ENCODE measurements at regions not wholly inside any gene's neighbourhood (a gene's known extent, or its start where the extent isn't known, plus 50 kb on each side); places are given as distances from the start of the nearest gene placed in this dataset.

- no peak for TF ChIP-seq FOXP2 (optimal IDR thresholded peaks at IDR 0.05; ENCODE audit: borderline replicate concordance, extremely low read depth, extremely low read length, insufficient read depth)
These were observed 92.8 kb downstream of the FASLG start for GRCh38 chr1:172751683-172752082.

GRCh38 chr1:172753964-172754363 lies 95.1 kb downstream of the FASLG start:
- no peak for TF ChIP-seq TAF1 (IDR thresholded peaks at IDR 0.05; ENCODE audit: borderline replicate concordance, insufficient read depth, low read length)
- no peak for TF ChIP-seq SIN3A (IDR thresholded peaks at IDR 0.05; ENCODE audit: borderline replicate concordance, insufficient read depth, low read length)
- TF ChIP-seq POLR2AphosphoS5 (IDR thresholded peaks at IDR 0.05; ENCODE audit: low read depth, low read length), result no peak

- TF ChIP-seq REST (IDR thresholded peaks at IDR 0.05; ENCODE audit: insufficient read depth in 1 of 2, low read depth in 2 of 2, low read length in 2 of 2) (no peak), FOXP2 (optimal IDR thresholded peaks at IDR 0.05; ENCODE audit: borderline replicate concordance, extremely low read depth, extremely low read length, insufficient read depth) (no peak), TAF1 (IDR thresholded peaks at IDR 0.05; ENCODE audit: borderline replicate concordance, insufficient read depth, low read length) (no peak), SIN3A (IDR thresholded peaks at IDR 0.05; ENCODE audit: borderline replicate concordance, insufficient read depth, low read length) (no peak), POLR2AphosphoS5 (IDR thresholded peaks at IDR 0.05; ENCODE audit: low read depth, low read length) (no peak)
These were observed 95.7 kb downstream of the FASLG start for GRCh38 chr1:172754609-172755008.

DNA sequence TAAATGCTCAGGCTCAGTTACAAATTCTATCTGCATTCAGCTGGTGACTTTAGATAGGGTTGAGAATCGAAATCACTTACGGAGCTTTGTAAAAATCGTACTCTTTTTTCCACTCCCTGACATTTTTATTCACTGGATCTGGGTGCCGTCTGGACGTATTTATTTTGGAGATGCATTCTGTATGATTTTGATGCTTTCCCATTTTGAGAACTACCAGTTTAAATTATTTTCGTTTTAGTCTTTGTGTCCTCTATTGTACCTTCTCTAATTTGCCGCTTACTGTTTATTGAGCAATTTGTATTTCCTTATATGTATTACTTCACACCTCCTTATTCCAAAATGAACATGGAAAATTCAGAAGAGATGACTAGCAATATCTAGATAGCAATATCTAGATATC lies 96.2 kb downstream of the FASLG start:
- TF ChIP-seq FOXP2 (optimal IDR thresholded peaks at IDR 0.05; ENCODE audit: borderline replicate concordance, extremely low read depth, extremely low read length, insufficient read depth), result no peak

DNA sequence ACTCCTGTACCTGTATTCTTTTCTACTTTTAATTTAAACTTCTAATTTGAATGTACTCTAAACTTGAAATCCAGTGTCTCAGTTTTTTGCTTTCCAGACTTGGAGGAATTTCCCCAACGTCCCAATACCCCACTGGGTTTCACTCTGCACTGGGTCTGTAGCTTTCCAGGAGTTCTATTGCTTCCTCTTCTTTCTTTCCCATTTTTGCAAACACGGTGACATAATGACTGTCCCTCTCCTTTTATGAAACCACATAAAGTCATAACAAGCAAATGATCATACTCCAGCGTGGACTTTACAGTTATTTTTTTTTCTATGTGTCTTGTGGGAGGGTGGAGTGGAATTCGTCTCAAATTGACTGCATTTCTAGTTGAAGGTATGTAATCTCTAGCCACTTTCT lies 97.1 kb downstream of the FASLG start:
- TF ChIP-seq TAF1 (IDR thresholded peaks at IDR 0.05; ENCODE audit: borderline replicate concordance, insufficient read depth, low read length), result no peak
- TF ChIP-seq POLR2AphosphoS5 (IDR thresholded peaks at IDR 0.05; ENCODE audit: low read depth, low read length), result no peak
- no peak for TF ChIP-seq SIN3A (IDR thresholded peaks at IDR 0.05; ENCODE audit: borderline replicate concordance, insufficient read depth, low read length)
- no peak for TF ChIP-seq REST (IDR thresholded peaks at IDR 0.05; ENCODE audit: insufficient read depth in 1 of 2, low read depth in 2 of 2, low read length in 2 of 2)
- TF ChIP-seq FOXP2 (optimal IDR thresholded peaks at IDR 0.05; ENCODE audit: borderline replicate concordance, extremely low read depth, extremely low read length, insufficient read depth), result no peak

DNA sequence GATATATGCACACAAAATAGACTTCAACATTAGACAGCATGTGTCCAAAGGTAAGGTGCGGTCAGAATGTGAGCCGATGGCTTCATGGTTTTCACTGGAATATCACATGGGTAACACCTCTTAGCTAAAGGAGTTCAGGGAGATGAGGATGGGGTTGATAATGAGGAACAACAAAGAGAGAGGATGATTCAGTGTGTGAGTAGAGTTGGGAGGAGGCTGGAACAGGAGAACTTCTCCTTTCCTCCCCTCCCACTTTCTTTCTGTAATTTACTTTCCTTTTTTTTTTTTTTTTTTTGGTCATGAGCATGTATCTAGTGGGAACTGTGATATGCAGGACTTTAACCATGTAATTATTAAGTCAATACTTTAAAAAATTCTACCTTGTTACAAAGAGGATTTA lies 99.4 kb downstream of the FASLG start:
- TF ChIP-seq FOXP2 (optimal IDR thresholded peaks at IDR 0.05; ENCODE audit: borderline replicate concordance, extremely low read depth, extremely low read length, insufficient read depth) (no peak), TAF1 (IDR thresholded peaks at IDR 0.05; ENCODE audit: borderline replicate concordance, insufficient read depth, low read length) (no peak), REST (IDR thresholded peaks at IDR 0.05; ENCODE audit: insufficient read depth in 1 of 2, low read depth in 2 of 2, low read length in 2 of 2) (no peak), SIN3A (IDR thresholded peaks at IDR 0.05; ENCODE audit: borderline replicate concordance, insufficient read depth, low read length) (no peak), POLR2AphosphoS5 (IDR thresholded peaks at IDR 0.05; ENCODE audit: low read depth, low read length) (no peak)

DNA sequence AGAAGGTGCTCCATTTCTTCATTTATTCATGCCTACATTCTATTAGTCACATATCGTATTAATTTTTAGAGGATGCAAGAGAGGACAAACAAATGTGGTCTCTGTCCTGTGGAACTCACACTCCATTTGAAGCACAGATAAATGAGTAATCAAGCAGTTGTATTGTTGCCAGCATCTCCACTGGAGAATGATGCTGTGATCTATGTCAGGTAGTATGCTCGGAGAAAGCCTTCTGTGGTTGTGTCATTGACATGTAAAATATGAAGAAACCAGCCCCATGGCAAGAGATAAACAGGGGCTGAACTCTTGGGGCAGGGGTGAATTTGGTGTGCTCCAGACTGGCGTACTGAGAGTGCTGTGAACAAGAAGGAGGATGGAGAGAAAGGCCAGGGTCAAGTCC lies 101.2 kb downstream of the FASLG start:
- no peak for TF ChIP-seq POLR2AphosphoS5 (IDR thresholded peaks at IDR 0.05; ENCODE audit: low read depth, low read length)
- no peak for TF ChIP-seq TAF1 (IDR thresholded peaks at IDR 0.05; ENCODE audit: borderline replicate concordance, insufficient read depth, low read length)
- TF ChIP-seq SIN3A (IDR thresholded peaks at IDR 0.05; ENCODE audit: borderline replicate concordance, insufficient read depth, low read length), result no peak
- no peak for TF ChIP-seq FOXP2 (optimal IDR thresholded peaks at IDR 0.05; ENCODE audit: borderline replicate concordance, extremely low read depth, extremely low read length, insufficient read depth)
- TF ChIP-seq REST (IDR thresholded peaks at IDR 0.05; ENCODE audit: insufficient read depth in 1 of 2, low read depth in 2 of 2, low read length in 2 of 2), result no peak
